ENCODE measurements at regions not wholly inside any gene's neighbourhood (a gene's known extent, or its start where the extent isn't known, plus 50 kb on each side); places are given as distances from the start of the nearest gene placed in this dataset.

GRCh38 chr6:101079696-101080270 is 198.7 kb upstream of the ASCC3 start:
- no peak for DNase-seq
- Histone ChIP-seq H3K9me3 (no peaks in the 10 kb centered on the region), H3K4me3 (no peak overlapping the region), H3K27me3 (no peaks in the 10 kb centered on the region), H3K27ac (peak overlapping the region in 1 of 2 donors; percentile 21), H3K36me3 (ENCODE audit: low read depth, missing control alignments) (no peaks in the 10 kb centered on the region), H3K4me1 (peaks cover 17% of the 10 kb centered on the region)
- intact Hi-C loops (cut with DNase I; ENCODE audit: low total_unique reads) = no loop called here
- TF ChIP-seq POLR2A (IDR thresholded peaks at IDR 0.05) = no peak
- TF ChIP-seq, protein P1, sequence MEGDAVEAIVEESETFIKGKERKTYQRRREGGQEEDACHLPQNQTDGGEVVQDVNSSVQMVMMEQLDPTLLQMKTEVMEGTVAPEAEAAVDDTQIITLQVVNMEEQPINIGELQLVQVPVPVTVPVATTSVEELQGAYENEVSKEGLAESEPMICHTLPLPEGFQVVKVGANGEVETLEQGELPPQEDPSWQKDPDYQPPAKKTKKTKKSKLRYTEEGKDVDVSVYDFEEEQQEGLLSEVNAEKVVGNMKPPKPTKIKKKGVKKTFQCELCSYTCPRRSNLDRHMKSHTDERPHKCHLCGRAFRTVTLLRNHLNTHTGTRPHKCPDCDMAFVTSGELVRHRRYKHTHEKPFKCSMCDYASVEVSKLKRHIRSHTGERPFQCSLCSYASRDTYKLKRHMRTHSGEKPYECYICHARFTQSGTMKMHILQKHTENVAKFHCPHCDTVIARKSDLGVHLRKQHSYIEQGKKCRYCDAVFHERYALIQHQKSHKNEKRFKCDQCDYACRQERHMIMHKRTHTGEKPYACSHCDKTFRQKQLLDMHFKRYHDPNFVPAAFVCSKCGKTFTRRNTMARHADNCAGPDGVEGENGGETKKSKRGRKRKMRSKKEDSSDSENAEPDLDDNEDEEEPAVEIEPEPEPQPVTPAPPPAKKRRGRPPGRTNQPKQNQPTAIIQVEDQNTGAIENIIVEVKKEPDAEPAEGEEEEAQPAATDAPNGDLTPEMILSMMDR (IDR thresholded peaks at IDR 0.05) = no peak
- 47 to 95% methylated on average over 1 of the region's 1 CpG for WGBS, 2 donors

- H3K36me3 ChIP-seq (ENCODE audit: low read depth, missing control alignments) = no peaks in the 10 kb centered on the region
- no peaks in the 10 kb centered on the region for H3K9me3 ChIP-seq
- H3K27ac ChIP-seq = peak overlapping the region; percentile 73 to 79
- intact Hi-C loops (cut with DNase I; ENCODE audit: low total_unique reads) = no loop called here
- H3K4me3 ChIP-seq = no peak overlapping the region
- DNase-seq = no peak
- peaks cover 17% of the 10 kb centered on the region for H3K4me1 ChIP-seq
- TF ChIP-seq, protein P1 (IDR thresholded peaks at IDR 0.05) = no peak
- TF ChIP-seq POLR2A (IDR thresholded peaks at IDR 0.05) = no peak
- WGBS, 2 donors = 77 to 80% methylated on average over 2 of the region's 2 CpGs
- no peaks in the 10 kb centered on the region for H3K27me3 ChIP-seq
These were observed 199.5 kb upstream of the ASCC3 start for GRCh38 chr6:101080597-101080996.

DNA sequence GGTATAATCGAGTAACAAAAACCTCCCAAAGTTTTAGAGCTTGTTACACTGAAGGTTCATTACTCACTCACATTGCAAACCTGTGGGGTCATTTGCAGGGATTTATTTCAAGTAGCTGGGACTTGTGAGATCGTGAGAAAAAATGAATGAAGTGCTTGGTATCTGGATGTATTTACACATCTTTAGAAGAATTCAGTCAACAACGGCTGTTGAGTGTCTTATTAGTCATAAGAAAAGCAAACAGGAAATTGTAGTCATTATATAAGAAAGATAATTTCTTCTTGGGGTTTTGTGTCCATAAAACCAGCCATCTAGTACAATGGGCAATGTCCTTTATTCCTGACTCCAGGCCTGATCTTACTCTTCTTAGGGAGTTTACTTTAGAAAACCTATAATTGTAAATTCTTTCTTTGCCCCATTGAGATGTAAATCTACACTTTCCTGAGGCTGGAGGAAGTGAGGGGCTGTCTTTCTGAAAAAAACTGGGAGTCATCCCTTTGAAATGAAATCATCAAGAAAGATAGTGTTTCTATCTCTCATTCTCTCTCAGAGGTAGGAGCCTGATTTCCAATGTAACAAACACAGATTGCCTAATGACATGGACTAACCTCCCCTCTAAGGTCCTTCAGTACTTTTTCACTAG is 202.5 kb upstream of the ASCC3 start:
- peak overlapping the region; percentile 73 to 79 for H3K27ac ChIP-seq
- 49 to 62% methylated on average over 3 of the region's 3 CpGs for WGBS, 2 donors
- intact Hi-C loops (cut with DNase I; ENCODE audit: low total_unique reads) = no loop called here

DNA sequence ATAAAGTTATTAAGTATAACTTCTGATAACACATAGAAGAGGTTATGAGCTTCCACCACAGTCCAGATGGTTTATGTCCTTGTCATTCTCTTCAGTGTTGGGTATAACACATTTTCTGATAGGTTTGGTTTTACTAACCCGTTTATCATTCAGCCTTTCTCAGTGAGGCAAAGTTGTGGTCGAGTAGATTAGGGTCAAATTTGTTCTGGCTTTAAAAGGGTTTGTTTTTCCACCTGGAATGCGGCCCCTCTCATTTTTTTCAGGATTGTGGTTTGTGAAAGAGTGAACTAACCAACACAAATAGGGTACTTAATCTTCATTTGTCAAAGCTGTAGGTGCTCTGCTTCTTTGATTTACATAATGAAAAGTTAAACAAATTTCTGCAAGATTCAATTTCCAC is 204.2 kb upstream of the ASCC3 start:
- intact Hi-C loops (cut with DNase I; ENCODE audit: low total_unique reads) = no loop called here

More for the DNA sequence above, 202.5 kb upstream of the ASCC3 start:
- Histone ChIP-seq H3K9me3 (no peaks in the 10 kb centered on the region), H3K4me3 (no peak overlapping the region), H3K4me1 (peaks cover 17% of the 10 kb centered on the region), H3K36me3 (ENCODE audit: low read depth, missing control alignments) (no peaks in the 10 kb centered on the region), H3K27me3 (no peaks in the 10 kb centered on the region)
- TF ChIP-seq, protein P1 (IDR thresholded peaks at IDR 0.05) = no peak
- no peak for TF ChIP-seq POLR2A (IDR thresholded peaks at IDR 0.05)
- no peak for DNase-seq

More for the DNA sequence above, 204.2 kb upstream of the ASCC3 start:
- no peak for DNase-seq
- no peaks in the 10 kb centered on the region for H3K9me3 ChIP-seq
- H3K27me3 ChIP-seq = no peaks in the 10 kb centered on the region
- TF ChIP-seq POLR2A (IDR thresholded peaks at IDR 0.05) = no peak
- TF ChIP-seq, protein P1 (IDR thresholded peaks at IDR 0.05) = no peak
- H3K4me3 ChIP-seq = no peak overlapping the region
- H3K4me1 ChIP-seq = peaks cover 17% of the 10 kb centered on the region
- H3K36me3 ChIP-seq (ENCODE audit: low read depth, missing control alignments) = no peaks in the 10 kb centered on the region
- 37 to 58% methylated on average over 3 of the region's 3 CpGs for WGBS, 2 donors
- H3K27ac ChIP-seq = no peak overlapping the region
